RKO (cell line): ENCODE measurements at regions not wholly inside any gene's neighbourhood (a gene's known extent, or its start where the extent isn't known, plus 50 kb on each side); places are given as distances from the start of the nearest gene placed in this dataset.
"Not testable (repeated sequence)": the region's sequence is repeated elsewhere in the genome, so short reads cannot be mapped to it uniquely, and the experiment has no call there.

ENCODE experiments used
- DNase-seq: peaks from one replicate; pipeline ENCODE4 v3.0.0-alpha.2; 2016; ENCODE audit warnings: low spot score

DNA sequence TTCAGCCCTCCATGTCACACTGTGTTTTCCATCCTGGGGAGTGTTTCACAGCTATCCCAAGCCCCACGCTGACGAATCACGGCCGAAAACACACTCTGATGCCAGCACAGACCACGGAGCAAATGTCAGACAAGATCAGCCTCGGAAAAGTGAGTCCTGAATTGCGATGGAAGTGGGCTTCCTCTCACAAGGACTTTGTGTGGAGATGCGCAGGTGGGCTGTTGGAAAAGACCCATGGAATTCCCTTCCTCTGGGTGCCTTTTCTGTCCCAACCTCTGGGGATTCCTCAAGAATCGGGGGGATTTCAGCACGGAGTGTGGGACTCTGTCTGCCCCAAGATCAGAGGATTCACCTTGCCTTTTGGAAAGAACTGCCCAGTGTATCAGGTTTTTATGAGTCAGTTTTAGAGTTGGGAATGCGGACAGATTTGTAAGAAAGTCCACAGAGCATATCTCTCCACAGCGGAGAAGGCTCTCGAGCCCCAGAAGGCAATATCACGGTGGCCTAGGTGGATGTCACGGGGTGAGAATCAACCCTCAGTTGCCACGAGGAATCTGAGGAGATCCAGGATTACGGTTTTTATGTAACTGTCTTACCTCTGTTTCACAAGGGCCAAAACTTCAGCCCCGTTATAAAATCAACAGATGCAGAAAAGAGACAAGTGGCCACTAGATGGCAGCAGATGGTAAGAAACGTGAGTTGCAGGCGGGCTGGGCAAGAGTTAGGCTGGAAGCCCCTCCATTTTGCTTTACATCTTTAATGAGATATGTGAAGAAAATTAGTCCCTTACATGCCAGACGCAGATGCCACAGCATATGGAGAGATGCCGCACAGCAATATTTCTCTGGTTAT, 201.9 kb downstream of the DAD1 start:
- peak; percentile 60 for DNase-seq

DNA sequence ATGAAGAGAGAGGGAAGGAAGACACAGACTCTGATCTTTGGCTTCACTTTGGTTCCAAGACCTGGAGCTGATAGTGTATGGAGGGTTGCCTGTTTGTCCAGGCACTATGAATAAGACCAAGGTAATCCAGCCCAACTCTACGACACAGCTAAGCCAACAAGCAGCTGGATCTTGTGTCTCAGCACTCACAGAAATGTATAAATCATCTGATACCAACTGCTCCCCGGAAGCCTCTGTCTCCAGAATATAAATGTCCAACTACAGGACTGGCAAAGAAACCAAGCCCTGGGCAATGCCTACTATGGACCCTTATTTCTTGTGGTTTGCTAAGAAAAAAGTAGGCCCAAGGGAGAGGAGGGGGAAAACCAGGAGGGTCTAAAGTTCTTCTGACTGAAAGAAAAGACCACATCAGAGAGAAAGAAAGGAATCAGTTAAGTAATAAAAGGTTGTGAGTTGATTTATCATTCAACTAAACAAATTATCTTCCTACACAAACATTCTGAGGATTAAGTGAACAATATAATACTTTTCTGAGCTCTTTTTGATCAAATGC, 204.0 kb downstream of the DAD1 start:
- DNase-seq = no peak

GRCh38 chr14:22384167-22384549, 204.9 kb downstream of the DAD1 start:
- DNase-seq = no peak

- DNase-seq = no peak
Observed at GRCh38 chr14:22383515-22384166, 205.4 kb downstream of the DAD1 start.

DNA sequence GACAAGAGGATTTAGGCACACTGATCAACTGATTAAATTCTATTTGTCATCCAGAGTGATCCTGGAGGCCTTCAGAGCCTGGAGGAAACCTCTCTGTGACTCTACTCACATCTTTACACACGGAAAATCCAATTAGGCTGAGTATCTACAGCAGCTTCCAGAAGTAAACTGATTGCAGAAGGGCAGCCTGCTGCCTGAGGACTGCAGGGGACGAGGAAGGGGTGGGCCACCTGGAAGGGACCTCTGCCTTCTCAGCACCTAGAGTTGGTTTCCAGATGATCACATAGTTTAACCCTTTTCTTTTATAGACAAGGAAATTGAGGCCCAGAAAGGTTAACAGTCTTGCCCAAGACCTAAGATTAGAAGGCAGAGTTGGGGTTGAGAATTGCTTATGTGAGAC, 206.1 kb downstream of the DAD1 start:
- no peak for DNase-seq

GRCh38 chr14:22382395-22382794, 206.6 kb downstream of the DAD1 start:
- DNase-seq = no peak

DNA sequence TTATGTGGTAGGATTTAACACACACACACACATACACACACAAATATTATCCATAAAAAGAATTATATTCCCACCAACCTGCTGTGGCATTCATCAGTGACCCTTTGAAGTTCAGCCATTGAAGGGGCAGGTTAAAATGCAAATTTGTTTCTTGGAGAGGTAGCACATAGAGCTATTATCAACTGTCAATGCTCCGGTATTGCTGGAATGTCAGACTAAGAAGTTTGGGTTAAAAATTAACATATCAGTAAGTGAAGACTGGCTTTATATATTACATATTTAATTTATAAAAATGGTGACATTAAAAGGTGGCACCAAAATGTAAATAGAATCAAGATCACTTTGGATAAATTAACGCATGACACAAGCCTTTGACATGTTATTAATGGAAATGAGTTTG, 207.3 kb downstream of the DAD1 start:
- no peak for DNase-seq

DNA sequence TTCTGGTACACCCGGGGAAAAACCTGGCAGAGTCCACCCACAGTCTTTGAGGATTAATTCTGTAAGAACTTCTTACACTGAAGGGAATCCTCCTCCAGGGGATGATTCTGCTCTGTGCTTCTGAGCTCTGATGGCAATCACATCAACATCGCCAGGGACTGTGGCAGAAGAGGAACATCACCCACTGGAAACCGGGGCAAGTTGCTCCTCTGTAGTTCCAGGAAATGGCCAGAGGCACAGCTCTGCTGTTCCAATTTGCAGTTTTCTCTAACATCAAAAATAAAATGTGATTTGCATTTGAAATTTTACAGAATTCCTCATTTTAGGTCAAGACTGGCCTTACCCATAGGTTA, 207.6 kb downstream of the DAD1 start:
- no peak for DNase-seq

- DNase-seq = no peak
Observed at GRCh38 chr14:22380571-22381407, 208.2 kb downstream of the DAD1 start.

- no peak for DNase-seq
Observed at GRCh38 chr14:22379727-22380126, 209.3 kb downstream of the DAD1 start.

- DNase-seq = no peak
Observed at GRCh38 chr14:22378181-22378580, 210.8 kb downstream of the DAD1 start.

DNA sequence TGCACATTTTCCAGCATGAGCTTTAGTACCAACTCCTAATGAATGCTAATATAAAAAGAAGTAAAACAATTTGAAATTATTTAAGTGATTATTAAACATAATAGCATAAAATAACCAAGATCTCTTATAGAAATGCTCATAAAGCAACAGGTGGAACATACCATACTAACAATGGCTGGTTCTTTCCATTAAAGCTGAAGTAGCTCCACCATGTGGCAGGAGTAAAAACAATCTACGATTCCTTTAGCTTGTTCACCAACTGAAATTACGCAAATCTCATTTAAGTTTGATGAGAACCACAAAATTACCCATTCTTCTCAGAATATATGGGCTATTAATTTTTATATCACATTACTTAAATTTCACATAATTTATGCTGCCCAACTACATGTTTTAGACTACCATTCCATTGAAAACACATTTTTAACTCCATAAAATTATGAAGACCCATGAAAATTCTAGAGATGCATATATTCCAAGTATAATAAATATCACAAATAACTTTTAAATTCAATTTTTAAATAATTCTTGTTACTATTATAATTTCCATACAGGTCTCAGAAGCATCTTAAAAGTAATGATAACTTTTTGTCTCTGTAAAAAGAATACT, 213.6 kb downstream of the DAD1 start:
- DNase-seq = peak; percentile 68

DNA sequence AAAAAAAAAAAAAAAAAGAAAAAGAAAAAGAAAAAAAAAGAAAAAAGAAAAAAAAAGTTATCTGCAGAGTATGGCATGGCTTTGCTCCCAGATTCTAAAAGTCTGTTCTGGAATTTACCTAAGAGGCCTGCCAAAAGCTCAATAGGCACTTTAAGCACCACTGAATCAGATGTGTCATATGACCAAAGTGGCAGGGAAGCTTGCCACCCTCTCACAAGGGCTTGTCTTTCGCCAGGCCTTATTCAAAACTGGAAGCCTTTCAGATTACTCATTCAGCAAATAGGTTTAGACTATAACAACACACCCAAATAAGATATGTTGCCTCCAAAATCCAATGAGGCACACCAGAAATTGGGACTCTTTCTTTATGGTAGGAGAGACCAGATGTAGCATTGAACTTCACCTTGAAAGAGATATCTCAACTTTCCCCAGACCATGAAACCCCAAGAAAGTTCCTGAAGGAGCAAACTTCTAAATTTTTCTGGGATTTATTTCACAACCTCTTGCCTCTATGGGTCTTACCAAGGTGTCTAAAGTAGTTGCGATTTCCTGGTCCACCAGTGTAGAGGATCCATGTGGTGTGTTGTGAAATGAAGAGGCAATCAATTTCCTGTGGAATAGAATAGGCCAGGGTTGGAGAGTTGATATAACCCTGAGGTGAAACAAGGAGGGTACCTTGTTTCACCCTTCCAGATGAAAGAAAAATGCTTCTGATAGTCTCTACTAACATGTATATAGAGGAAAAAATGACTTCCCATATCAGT, 218.8 kb downstream of the DAD1 start:
- no peak for DNase-seq

- no peak for DNase-seq
Observed at GRCh38 chr14:22358726-22359125, 230.3 kb downstream of the DAD1 start.

- DNase-seq = not testable (repeated sequence)
Observed at GRCh38 chr14:22349281-22349680, 239.7 kb downstream of the DAD1 start.

DNA sequence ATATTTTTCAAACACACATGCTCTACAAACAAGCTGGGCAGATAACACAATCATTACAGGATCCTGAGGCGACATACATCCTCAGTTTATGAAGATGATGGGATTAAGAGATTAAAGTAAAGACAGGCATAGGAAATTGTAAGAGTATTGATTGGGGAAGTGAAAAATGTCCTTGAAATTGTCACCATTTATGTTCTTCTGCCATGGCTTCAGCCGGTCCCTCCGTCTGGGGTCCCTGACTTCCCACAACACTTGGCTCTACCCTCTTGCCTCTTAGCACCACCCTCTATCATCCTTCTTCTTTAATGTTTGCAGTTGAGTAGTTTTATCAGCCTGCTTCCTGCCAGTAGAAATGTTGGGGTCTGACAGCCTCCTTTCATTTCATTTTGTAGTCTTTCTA, 244.4 kb downstream of the DAD1 start:
- DNase-seq = no peak

DNA sequence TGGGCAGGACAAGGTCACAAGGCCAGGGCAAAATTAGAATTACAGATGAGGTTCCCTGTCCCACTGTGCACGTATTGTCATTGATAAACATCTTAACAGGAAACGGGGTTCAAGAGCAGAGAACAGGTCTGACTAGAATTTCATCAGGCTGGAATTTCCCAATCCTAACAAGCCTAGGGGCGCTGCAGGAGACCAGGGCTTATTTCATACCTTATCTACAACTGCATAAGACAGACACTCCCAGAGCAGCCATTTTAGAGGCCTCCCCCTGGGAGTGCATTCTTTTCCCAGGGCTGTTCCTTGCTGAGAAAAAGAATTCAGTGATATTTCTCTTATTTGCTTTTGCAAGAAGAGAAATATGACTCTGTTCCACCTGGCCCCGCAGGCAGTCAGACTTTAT, 244.8 kb downstream of the DAD1 start:
- DNase-seq = not testable (repeated sequence)

DNA sequence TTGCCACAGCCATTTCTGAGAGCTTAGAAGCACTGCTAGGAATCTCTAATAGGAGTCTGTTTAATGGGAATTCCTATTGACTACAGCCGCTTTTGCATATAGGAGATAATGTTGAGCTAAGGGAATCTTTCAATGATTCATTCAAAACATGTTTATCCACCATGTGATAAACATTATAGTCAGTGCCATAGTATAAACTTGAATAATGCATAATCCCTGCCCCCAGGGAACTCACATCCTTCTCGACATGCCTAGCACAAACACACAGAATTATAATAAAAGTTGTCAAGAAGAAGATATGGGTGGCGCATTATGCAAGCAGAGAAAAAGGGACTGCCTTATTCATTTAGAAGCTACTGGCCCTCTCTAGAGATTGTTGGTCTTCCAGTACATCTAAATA, 248.0 kb downstream of the DAD1 start:
- DNase-seq = no peak

DNA sequence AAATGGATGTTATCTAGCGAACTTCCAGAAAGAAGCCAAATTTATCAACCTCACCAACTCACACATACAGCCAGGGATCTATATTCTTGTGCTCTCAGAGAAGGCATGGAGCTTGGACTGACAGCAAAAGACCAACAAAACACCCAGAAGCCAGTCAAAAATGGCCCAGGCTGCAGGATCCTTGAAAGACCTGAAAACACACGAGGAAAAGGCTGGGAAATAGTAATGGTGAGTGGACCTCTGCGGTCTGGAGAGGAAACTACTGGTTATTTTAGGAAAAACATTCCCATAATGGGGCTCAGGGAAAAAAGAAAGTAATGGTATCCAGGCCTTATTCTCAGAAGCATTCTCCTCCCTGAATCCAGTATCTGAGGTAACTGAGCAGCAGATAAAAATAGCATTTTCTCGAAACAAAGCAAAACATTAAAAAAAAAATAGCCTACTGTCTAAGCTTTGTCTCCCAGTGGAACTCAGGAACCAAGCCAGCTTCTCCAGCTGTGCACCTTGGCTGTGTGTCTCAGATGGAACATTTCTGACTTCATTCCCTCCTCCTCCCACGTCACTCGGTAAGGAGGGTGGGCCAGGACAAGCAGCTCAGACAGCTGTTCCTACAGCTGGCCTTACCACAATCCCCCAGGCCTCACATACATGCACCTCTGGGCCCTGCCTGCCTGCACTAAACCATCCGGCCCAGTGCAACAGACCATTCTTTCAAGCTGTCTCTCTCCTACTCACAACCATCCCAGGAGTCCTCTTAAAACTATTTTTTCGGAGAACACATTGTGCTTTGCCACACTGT, 249.9 kb downstream of the DAD1 start:
- no peak for DNase-seq

DNA sequence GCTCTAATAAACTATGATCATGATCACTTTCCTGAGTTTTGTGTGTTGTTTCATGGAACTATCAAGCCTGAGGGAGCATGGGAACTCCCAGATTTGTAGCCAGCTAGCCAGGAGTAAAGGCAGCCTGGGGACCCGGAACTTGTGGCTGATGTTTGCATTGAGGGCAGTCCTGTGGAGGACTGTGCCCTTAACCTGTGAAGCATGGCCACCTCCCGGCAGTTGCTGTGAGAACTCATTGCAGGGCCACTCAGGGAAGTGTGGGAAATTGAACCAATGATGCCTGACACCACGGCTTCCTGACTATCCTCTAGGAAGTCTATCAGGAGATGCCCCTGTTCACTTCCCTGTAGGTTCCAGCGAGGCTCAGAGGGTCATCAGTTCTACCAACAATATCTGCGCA, 250.6 kb downstream of the DAD1 start:
- DNase-seq = no peak

DNA sequence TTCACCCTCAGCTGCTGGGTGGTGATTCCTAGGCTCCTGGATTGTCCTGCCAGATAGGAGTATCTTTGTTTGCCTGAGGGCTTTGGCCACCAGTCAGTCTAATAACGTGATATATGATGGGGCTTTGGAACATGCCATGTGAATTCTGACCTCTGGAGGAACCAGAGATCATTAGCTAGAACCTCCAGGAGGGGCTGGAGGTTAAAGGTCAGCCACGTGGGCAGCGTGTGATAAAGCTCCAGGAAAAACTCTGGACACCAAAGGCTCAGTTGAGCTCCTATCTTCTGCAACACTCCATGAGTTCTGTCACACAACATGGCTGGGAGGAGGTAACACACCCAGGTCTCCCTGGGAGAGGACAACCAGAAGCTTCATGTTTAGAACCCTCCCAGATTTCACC, 251.1 kb downstream of the DAD1 start:
- DNase-seq = no peak
